Activated CD4-positive, CD25-positive, alpha-beta regulatory T cell treated with anti-CD3 and anti-CD28 coated beads, Interleukin-2, amount 50 U/mL, for 24 hours (primary cell): ENCODE measurements at regions not wholly inside any gene's neighbourhood (a gene's known extent, or its start where the extent isn't known, plus 50 kb on each side); places are given as distances from the start of the nearest gene placed in this dataset.
A peak's percentile ranks its signal among the peaks of the same experiment; 100 is the strongest.

Source experiments
- ATAC-seq, 2 donors: fragments of 150-1000 bp; cut with Tn5 transposase; one replicate each; pipeline ENCODE4 v1.10.0; 2021; ENCODE audit warnings: mild to moderate bottlenecking in 1 of 2, moderate library complexity in 1 of 2

DNA sequence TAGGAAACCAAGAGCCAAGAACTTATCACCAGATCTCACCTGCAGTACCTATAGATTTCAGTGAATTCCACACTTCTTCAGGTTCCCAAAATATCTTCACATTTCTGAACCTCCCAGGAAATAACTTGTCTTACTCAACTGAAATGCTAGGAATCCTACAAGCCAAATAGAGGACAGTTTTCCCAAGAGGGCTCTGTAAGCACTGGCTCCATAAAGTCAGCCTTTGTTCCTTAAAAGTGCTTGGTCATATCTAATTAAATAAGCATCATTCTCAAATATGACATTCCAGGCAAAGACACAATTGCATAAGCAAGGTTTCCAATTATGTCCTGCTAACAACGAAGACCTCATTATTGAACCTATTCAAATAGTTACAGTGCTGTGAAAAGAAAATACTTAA is 154.6 kb upstream of the MGAT5 start:
- ATAC-seq: no peak

DNA sequence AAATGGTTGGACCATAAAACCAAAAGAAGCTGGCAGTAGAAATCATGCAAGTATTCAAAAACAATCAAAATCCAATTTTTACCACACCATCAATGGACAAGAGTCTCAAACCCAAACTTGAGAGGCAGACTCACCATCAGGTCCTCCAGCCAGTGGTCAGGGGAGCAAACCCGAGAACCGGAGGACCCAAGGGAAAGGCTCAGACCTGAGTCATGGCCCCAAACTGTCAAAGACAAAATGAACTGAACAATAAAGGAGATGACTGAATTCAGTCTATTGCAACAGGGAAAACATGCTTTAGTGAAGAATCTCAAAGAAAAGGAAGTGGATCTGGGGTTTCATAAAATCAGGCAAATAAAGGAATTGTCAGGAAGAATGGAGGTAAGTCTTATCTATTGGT is 150.7 kb upstream of the MGAT5 start:
- no peak for ATAC-seq

DNA sequence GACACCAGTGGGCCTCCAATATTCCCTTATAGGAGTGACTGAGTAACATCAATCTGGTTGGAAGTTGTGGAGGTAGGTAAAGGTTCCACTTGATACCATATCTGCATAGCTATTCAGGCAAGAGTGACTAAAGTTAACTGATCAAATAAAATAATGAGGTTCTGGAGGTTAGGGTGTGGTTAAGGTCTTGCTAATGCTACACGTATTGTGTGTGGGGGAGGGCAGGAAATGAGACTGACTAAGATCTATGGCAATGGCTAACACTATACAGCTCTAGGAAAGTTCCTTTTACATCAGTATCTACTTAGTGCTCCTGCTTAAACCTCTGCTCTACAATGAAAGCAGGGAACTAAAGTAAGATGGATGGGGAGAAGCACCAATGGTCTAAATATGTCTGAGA is 149.1 kb upstream of the MGAT5 start:
- ATAC-seq: peak; percentile 93 to 99

GRCh38 chr2:134107402-134107801 is 146.5 kb upstream of the MGAT5 start:
- no peak for ATAC-seq

DNA sequence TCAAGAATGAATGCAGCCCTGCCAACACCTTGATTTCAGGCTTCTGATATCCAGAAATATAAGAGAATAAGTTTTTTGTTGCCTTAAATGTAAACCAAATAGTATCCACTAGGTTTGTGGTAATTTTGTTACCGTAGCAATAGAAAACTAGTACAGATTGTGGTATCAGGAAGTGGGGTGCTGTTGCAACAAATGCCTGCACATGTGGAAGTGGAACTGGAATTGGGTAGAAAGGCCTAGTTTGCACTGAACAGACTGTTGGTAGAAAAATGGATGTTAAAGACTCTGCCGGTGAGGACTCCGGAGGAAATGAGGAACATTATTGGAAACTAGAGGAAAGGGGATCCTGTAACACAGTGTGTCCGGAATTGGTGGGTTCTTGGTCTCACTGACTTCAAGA is 145.8 kb upstream of the MGAT5 start:
- ATAC-seq: no peak

DNA sequence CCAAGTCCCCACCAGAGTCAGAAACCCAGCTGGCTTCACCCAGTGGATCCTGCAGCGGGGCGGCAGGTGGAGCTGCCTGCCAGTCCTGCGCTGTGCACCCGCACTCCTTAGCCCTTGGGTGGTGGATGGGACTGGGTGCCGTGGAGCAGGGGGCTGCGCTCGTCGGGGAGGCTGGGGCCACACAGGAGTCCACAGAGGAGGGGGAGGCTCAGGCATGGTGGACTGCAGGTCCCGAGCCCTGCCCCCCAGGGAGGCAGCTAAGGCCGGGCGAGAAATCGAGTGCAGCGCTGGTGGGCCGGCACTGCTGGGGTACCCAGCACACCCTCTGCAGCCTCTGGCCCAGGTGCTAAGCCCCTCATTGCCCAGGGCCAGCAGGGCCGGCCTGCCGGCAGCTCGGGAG is 144.6 kb upstream of the MGAT5 start:
- no peak for ATAC-seq

DNA sequence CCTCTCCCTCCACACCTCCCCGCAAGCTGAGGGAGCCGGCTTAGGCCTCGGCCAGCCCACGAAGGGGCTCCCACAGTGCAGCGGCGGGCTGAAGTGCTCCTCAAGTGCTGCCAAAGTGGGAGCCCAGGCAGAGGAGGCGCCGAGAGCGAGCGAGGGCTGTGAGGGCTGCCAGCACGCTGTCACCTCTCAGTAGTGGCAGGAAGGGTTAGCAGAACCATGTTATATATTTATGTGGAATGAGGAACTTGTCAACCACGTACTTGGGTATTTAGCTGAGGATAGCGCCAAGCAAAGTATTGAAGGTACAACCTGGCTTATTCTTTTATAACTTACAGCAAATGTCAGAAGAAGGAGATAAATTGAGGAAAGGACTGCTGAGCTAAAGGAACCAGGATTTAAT is 144.1 kb upstream of the MGAT5 start:
- ATAC-seq: no peak

- no peak for ATAC-seq
Observed at GRCh38 chr2:134110532-134110931, 143.3 kb upstream of the MGAT5 start.

GRCh38 chr2:134117676-134118075 is 136.2 kb upstream of the MGAT5 start:
- ATAC-seq: no peak

DNA sequence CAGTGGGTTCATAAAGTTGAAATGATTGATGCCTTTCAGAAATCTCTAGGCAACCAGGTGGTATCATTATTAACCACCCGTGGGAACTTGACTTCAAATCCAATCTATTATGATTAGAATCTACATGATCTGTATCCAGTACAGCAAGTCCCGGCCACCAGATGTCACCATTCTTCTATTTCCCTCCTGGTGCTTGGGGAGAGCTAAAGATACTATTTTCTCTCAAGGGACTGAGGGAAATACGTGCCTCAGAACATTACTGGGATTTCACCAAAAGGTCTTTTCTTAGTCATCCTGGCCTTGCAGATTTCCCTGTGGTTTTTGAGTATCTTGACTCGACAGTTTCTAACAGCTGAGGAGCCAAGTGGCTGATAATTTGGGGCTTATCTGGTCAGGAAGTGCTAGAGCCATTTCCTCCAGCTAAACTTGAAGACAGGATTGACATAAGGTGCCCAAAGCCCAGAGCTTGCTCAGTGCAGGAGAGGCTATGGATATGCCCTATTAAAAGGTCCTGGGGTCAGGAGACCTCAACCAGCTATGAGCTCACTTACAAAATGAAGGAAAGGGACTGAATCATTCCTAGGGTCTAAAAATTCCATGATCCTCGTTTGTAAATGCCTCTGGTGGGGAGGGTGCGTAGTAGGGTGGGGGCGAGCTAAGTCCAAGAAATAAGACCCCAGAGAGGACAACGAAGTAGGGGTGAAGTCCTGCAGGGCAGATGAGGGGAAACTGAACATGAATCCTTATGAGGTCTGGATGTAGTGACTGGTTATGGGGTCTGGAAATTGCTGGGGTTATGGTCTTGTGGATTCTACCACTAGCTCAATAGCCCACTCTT is 135.4 kb upstream of the MGAT5 start:
- peak; percentile 65 to 69 for ATAC-seq

DNA sequence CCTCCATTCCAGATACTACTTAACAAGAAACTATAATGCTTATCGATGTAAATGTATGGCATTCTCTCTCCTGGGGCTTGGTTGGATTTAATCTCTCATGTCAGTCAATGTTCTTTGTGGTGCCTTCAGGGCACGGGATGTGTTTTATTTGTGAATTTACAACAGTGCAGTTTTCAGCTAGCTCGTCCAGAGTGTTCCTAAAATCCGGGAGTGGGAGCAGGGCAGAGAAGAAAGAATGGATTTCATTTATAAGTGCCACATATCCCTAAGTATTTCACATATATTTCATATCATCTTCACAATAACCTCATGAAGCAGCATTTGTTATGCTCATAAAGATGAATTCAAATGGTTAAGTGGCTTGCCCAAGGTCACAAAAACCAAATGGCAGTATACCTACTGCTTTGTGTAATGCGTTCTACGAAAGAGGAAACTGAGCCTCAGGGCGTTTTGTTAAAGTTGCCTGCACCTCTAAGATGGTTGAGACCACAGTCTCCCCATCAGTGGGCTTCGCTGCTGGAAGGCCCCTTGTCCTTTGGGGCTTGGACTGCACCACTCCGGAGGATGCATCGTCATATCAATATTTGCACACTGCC is 134.7 kb upstream of the MGAT5 start:
- ATAC-seq: no peak

- peak; percentile 64 to 65 for ATAC-seq
Observed at GRCh38 chr2:134119713-134120405, 134.0 kb upstream of the MGAT5 start.

DNA sequence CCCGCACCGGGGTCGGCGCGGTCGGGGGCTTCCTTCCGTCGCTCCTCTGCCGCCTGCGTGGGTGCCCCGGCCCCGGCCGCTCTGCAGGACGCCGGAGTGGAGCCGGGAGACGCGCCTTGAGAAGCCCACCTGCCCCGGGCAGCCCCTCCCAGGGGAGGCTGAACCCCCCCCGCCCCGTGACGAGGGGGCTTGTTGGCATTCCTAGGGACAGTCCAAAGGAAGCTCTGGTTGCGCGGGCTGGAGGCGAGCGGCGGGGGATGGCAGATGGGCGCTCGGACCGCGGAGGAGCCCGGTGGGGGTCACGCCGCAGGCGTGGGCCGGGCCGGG is 133.5 kb upstream of the MGAT5 start:
- ATAC-seq: no peak

DNA sequence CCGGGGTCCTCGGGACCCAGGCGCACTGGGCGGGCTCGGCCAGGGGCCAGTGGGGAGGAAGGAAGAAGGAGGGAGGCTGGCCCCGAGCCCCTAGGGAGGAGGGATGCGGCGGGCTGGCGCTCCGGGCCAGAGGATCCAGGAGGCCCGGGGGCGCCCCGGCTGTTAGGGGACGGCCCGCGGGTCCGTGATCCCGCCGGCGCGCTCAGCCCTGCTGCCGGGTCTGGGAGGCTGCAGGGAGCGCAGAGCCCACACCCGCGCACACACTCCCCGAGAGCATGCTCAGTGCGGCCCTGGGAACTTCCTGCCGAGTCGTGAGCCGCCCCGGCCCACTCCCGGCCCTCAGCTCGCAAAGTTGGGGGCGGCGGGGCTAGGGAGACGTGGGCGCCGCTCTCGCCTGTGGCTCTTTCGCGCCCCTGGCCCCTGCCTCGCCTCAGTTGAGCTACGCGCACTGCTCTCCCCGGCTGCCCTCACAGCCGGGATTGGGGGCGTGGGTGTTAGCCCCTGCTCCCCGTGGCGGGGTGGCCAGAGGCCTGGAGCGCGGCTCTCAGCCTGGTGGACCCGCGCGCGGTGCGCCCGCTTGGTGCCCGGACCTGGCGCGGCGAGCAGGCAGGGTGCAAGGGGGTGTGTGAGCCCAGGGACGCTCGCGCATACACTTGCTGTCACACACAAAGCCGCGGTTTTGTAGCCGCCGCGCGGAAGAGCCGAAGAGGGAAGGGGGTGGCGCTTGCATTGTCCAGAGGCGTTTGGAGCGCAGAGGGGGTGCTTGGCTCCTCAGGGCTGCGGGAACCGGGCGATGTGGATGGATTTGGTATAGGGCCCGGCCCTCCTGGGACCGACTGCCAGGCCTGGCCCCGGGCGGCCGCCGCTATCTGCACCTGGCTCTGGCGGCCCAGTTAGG is 132.9 kb upstream of the MGAT5 start:
- peak; percentile 65 to 66 for ATAC-seq

GRCh38 chr2:134122610-134123009 is 131.3 kb upstream of the MGAT5 start:
- no peak for ATAC-seq

- no peak for ATAC-seq
Observed at GRCh38 chr2:134123332-134123731, 130.5 kb upstream of the MGAT5 start.

DNA sequence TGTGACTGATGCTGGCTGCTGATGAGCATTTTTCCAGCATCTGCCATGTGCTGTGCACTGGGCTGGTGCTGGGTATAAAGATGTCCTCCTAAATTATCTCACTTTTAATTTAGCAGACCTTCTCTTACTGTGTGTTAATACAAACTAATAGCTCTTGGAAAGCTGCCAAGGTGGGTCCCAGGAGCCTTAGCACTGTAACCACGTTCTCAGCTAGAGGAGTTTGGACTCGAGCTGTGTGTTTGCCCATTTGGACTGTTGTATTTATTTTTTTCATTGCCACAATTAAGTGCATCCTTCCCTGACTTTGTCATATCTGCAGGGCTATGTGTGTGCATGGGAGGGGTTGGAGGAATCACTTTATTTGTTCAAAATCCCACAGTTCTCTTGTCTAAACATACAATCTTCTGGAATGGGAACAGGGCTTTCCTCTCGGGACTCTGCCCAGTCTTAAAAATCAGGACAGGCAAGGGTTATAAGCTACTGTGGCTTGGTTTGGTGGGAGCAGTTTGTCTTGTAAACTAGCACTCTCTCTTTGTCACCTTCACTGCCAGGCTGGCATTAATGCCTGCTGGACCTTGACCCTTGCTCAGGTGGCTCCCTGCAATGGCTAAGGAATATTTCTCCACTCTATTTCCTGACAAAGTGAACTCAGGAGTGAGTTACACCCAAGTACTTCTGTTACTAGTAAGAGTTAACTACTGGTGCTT is 129.7 kb upstream of the MGAT5 start:
- ATAC-seq: no peak

DNA sequence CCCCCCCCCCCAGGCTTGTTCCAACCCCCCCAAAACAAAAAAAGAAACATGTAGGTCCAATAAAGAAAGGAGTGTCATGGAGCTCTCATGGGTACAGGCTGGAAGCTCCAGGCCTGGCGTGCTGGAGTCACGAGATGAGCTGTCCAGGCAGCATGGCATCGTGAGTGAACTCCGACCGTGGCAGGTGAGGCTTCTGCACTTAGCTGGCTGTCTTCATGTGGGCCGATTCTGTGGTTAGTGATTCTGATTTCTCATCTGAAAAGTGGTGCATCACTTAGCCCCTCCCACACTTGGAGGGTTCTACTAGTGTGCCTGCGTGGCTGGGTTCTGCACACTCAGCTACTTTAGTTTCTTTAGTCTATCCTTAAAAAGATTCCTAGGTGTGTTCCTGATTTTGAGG is 126.4 kb upstream of the MGAT5 start:
- ATAC-seq: peak; percentile 97

GRCh38 chr2:134128746-134129145 is 125.1 kb upstream of the MGAT5 start:
- ATAC-seq: no peak

DNA sequence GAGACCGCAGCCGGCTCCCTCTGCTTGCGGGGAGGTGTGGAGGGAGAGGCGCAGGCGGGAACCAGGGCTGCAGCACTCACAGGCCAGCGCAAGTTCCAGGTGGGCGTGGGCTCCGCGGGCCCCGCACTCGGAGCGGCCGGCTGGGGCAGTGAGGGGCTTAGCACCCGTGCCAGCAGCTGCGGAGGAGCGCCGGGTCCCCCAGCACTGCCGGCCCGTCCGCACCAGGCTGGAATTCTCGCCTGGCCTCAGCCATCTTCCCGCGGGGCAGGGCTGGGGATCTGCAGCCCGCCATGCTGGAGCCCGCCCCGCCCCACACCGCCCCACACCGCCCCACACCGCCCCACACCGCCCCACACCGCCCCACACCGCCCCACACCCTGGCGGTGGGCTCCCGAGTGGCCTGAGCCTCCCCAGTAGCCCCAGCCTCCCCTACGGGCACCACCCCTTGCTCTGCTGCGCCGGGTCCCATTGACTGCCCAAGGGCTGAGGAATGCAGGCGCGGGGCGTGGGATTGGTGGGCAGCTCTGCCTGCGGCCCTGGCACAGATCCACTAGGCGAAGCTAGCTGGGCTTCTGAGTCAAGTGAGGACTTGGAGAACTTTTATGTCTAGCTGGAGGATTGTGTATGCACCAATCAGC is 123.9 kb upstream of the MGAT5 start:
- no peak for ATAC-seq

- no peak for ATAC-seq
Observed at GRCh38 chr2:134131681-134132489, 122.0 kb upstream of the MGAT5 start.
